ENCODE measurements at regions not wholly inside any gene's neighbourhood (a gene's known extent, or its start where the extent isn't known, plus 50 kb on each side); places are given as distances from the start of the nearest gene placed in this dataset.

DNA sequence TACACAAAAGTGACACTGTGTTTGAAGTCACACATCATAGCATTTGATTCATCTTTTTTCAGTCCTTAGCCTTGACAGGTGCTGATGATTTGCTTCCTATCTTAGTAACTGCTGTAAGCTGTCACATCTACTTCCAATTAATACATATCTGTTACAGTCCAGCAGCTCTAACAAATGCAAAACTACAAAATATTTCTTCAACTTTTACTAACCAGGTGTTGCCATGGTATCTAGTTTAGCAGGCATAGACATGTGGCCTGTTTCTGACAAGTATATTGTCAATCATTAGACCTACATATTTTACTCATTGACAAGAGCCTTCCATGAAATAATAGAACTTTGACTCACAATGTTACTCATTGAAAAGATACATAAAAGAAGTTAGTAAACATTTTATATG, 1159.7 kb downstream of the GRIK2 start:
- no peaks in the 10 kb centered on the region for H3K4me1 ChIP-seq (ENCODE audit: control insufficient read depth in 4 of 4, insufficient read depth in 4 of 4, low read length in 3 of 4)
- TF ChIP-seq FOXA1 (IDR thresholded peaks at IDR 0.05) = no peak
- no peak for TF ChIP-seq YY1 (IDR thresholded peaks at IDR 0.05)
- no peak for TF ChIP-seq RAD21 (IDR thresholded peaks at IDR 0.05)
- no peak overlapping the region for H3K4me3 ChIP-seq (ENCODE audit: low read depth in 1 of 3, low read length in 3 of 3)
- no peaks in the 10 kb centered on the region for H3K27me3 ChIP-seq (ENCODE audit: control insufficient read depth in 4 of 4, insufficient read depth in 4 of 4, low read length in 3 of 4)
- H3K36me3 ChIP-seq (ENCODE audit: control insufficient read depth in 4 of 4, insufficient read depth in 3 of 4, low read depth in 1 of 4, low read length in 3 of 4) = no peaks in the 10 kb centered on the region
- H3K27ac ChIP-seq (ENCODE audit: low read depth in 1 of 2, low read length in 2 of 2) = no peak overlapping the region
- H3K9me3 ChIP-seq (ENCODE audit: control insufficient read depth in 4 of 4, low read length in 3 of 4) = no peaks in the 10 kb centered on the region
- H3K9ac ChIP-seq (ENCODE audit: low read depth in 1 of 2, low read length in 2 of 2) = no peak overlapping the region
- no peak for DNase-seq (ENCODE audit: low spot score)

DNA sequence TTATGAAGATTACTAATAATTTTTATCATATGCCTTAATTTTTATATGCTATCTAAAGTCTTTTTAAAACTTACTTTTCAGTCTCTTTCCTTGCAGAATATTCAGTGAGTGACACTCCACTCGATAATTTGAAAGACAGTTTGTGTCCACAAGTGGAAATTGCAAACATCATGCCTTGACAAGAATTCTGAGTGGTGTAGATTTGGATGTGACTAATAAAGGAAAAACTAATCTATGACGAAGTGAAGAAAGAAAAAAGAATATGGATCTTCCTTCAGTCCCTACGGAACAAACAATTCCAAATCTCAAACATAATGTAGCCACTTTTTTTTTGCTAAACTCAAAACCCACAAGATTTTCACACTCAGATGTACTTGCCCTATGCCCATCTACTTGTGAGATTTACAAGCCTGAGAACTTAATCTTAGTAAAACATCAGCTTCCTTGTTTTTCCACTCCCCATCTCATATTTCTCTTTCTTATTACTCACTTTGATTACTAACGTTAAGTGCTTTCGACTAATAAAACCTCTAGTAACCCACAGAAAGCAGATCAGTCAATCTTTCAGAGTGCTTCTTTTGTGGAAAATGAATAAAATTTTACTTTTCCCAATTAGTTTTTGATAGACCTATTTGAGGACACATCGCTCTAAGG, 1155.8 kb downstream of the GRIK2 start:
- no peaks in the 10 kb centered on the region for H3K27me3 ChIP-seq (ENCODE audit: control insufficient read depth in 4 of 4, insufficient read depth in 4 of 4, low read length in 3 of 4)
- H3K27ac ChIP-seq (ENCODE audit: low read depth in 1 of 2, low read length in 2 of 2) = no peak overlapping the region
- H3K9me3 ChIP-seq (ENCODE audit: control insufficient read depth in 4 of 4, low read length in 3 of 4) = no peaks in the 10 kb centered on the region
- no peaks in the 10 kb centered on the region for H3K4me1 ChIP-seq (ENCODE audit: control insufficient read depth in 4 of 4, insufficient read depth in 4 of 4, low read length in 3 of 4)
- H3K9ac ChIP-seq (ENCODE audit: low read depth in 1 of 2, low read length in 2 of 2) = no peak overlapping the region
- DNase-seq (ENCODE audit: low spot score) = no peak
- TF ChIP-seq, protein P1, sequence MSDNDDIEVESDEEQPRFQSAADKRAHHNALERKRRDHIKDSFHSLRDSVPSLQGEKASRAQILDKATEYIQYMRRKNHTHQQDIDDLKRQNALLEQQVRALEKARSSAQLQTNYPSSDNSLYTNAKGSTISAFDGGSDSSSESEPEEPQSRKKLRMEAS (IDR thresholded peaks at IDR 0.05) = no peak
- TF ChIP-seq SP1 (IDR thresholded peaks at IDR 0.05) = no peak
- TF ChIP-seq RXRA (IDR thresholded peaks at IDR 0.05) = no peak
- TF ChIP-seq GABPA (IDR thresholded peaks at IDR 0.05 in 1 of 2, conservative IDR thresholded peaks at IDR 0.05 in 1 of 2) = no peak
- TF ChIP-seq FOXA1 (IDR thresholded peaks at IDR 0.05) = no peak
- no peak for TF ChIP-seq EGR1 (IDR thresholded peaks at IDR 0.05; ENCODE audit: low read depth in 2 of 2)
- TF ChIP-seq TAF1 (conservative IDR thresholded peaks at IDR 0.05) = no peak
- TF ChIP-seq HNF4G (IDR thresholded peaks at IDR 0.05) = no peak
- TF ChIP-seq RAD21 (IDR thresholded peaks at IDR 0.05) = no peak
- TF ChIP-seq FOXA2 (IDR thresholded peaks at IDR 0.05) = no peak
- TF ChIP-seq YY1 (IDR thresholded peaks at IDR 0.05) = no peak
- TF ChIP-seq, protein P2, sequence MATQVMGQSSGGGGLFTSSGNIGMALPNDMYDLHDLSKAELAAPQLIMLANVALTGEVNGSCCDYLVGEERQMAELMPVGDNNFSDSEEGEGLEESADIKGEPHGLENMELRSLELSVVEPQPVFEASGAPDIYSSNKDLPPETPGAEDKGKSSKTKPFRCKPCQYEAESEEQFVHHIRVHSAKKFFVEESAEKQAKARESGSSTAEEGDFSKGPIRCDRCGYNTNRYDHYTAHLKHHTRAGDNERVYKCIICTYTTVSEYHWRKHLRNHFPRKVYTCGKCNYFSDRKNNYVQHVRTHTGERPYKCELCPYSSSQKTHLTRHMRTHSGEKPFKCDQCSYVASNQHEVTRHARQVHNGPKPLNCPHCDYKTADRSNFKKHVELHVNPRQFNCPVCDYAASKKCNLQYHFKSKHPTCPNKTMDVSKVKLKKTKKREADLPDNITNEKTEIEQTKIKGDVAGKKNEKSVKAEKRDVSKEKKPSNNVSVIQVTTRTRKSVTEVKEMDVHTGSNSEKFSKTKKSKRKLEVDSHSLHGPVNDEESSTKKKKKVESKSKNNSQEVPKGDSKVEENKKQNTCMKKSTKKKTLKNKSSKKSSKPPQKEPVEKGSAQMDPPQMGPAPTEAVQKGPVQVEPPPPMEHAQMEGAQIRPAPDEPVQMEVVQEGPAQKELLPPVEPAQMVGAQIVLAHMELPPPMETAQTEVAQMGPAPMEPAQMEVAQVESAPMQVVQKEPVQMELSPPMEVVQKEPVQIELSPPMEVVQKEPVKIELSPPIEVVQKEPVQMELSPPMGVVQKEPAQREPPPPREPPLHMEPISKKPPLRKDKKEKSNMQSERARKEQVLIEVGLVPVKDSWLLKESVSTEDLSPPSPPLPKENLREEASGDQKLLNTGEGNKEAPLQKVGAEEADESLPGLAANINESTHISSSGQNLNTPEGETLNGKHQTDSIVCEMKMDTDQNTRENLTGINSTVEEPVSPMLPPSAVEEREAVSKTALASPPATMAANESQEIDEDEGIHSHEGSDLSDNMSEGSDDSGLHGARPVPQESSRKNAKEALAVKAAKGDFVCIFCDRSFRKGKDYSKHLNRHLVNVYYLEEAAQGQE (IDR thresholded peaks at IDR 0.05) = no peak
- TF ChIP-seq, protein P3, sequence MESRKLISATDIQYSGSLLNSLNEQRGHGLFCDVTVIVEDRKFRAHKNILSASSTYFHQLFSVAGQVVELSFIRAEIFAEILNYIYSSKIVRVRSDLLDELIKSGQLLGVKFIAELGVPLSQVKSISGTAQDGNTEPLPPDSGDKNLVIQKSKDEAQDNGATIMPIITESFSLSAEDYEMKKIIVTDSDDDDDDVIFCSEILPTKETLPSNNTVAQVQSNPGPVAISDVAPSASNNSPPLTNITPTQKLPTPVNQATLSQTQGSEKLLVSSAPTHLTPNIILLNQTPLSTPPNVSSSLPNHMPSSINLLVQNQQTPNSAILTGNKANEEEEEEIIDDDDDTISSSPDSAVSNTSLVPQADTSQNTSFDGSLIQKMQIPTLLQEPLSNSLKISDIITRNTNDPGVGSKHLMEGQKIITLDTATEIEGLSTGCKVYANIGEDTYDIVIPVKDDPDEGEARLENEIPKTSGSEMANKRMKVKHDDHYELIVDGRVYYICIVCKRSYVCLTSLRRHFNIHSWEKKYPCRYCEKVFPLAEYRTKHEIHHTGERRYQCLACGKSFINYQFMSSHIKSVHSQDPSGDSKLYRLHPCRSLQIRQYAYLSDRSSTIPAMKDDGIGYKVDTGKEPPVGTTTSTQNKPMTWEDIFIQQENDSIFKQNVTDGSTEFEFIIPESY (IDR thresholded peaks at IDR 0.05) = no peak
- TF ChIP-seq HNF4A (conservative IDR thresholded peaks at IDR 0.05) = no peak
- TF ChIP-seq, protein P4, sequence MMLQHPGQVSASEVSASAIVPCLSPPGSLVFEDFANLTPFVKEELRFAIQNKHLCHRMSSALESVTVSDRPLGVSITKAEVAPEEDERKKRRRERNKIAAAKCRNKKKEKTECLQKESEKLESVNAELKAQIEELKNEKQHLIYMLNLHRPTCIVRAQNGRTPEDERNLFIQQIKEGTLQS (IDR thresholded peaks at IDR 0.05) = no peak
- TF ChIP-seq NR2F2 (IDR thresholded peaks at IDR 0.05) = no peak
- TF ChIP-seq JUND (IDR thresholded peaks at IDR 0.05) = no peak
- TF ChIP-seq, protein P5, sequence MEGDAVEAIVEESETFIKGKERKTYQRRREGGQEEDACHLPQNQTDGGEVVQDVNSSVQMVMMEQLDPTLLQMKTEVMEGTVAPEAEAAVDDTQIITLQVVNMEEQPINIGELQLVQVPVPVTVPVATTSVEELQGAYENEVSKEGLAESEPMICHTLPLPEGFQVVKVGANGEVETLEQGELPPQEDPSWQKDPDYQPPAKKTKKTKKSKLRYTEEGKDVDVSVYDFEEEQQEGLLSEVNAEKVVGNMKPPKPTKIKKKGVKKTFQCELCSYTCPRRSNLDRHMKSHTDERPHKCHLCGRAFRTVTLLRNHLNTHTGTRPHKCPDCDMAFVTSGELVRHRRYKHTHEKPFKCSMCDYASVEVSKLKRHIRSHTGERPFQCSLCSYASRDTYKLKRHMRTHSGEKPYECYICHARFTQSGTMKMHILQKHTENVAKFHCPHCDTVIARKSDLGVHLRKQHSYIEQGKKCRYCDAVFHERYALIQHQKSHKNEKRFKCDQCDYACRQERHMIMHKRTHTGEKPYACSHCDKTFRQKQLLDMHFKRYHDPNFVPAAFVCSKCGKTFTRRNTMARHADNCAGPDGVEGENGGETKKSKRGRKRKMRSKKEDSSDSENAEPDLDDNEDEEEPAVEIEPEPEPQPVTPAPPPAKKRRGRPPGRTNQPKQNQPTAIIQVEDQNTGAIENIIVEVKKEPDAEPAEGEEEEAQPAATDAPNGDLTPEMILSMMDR (IDR thresholded peaks at IDR 0.05; ENCODE audit: low read depth, low read length, missing input control) = no peak
- H3K36me3 ChIP-seq (ENCODE audit: control insufficient read depth in 4 of 4, insufficient read depth in 3 of 4, low read depth in 1 of 4, low read length in 3 of 4) = no peaks in the 10 kb centered on the region
- H3K4me3 ChIP-seq (ENCODE audit: low read depth in 1 of 3, low read length in 3 of 3) = no peak overlapping the region
- WGBS = 66% methylated on average over 6 of the region's 6 CpGs

All from liver (tissue), 8 donors.